ENCODE measurements at regions not wholly inside any gene's neighbourhood (a gene's known extent, or its start where the extent isn't known, plus 50 kb on each side); places are given as distances from the start of the nearest gene placed in this dataset.

- Histone ChIP-seq H4K8ac (ENCODE audit: low read depth in 2 of 2, low read length in 2 of 2) (no peak overlapping the region), H2AK5ac (ENCODE audit: low read depth, low read length) (no peak overlapping the region), H3K23ac (ENCODE audit: low read depth, low read length) (no peak overlapping the region), H3K4me1 (ENCODE audit: control insufficient read depth, insufficient read depth, low read length) (no peaks in the 10 kb centered on the region), H2BK5ac (ENCODE audit: low read depth, low read length, poor library complexity, severe bottlenecking) (no peak overlapping the region), H3K36me3 (ENCODE audit: control insufficient read depth, insufficient read depth, low read length) (no peaks in the 10 kb centered on the region), H3K9ac (ENCODE audit: low read depth, low read length) (no peak overlapping the region), H3K4ac (ENCODE audit: low read depth, low read length) (no peak overlapping the region), H3K56ac (ENCODE audit: extremely low read depth, insufficient read depth, low read length) (no peak overlapping the region), H3K9me1 (ENCODE audit: insufficient read depth, low read length) (no peaks in the 10 kb centered on the region), H3K79me1 (ENCODE audit: low read depth in 1 of 2, low read length in 2 of 2) (no peaks in the 10 kb centered on the region), H3K4me2 (ENCODE audit: low read depth, low read length) (no peak overlapping the region), H3K4me3 (ENCODE audit: insufficient read depth, low read depth, low read length) (no peak overlapping the region), H2BK120ac (ENCODE audit: low read depth, low read length) (no peak overlapping the region), H3K9me3 (ENCODE audit: control insufficient read depth, insufficient read depth, low read length) (no peaks in the 10 kb centered on the region), H3K18ac (ENCODE audit: low read depth, low read length) (no peak overlapping the region), H2AFZ (replicated peaks; ENCODE audit: low read length, poor library complexity) (no peak overlapping the region), H2AK9ac (replicated peaks; ENCODE audit: low read depth, low read length, poor library complexity) (no peak overlapping the region), H4K20me1 (ENCODE audit: insufficient read depth, low read length) (no peaks in the 10 kb centered on the region), H3K27me3 (ENCODE audit: control insufficient read depth, insufficient read depth, low read length) (no peaks in the 10 kb centered on the region), H2BK15ac (ENCODE audit: low read depth, low read length) (no peak overlapping the region), H3K27ac (ENCODE audit: insufficient read depth, low read length) (no peak overlapping the region), H3K14ac (replicated peaks; ENCODE audit: low read depth, low read length) (no peak overlapping the region), H2BK20ac (ENCODE audit: low read depth, low read length) (no peak overlapping the region), H4K91ac (ENCODE audit: insufficient read depth, low read depth, low read length) (no peak overlapping the region), H4K5ac (ENCODE audit: low read depth, low read length) (no peak overlapping the region)
- ChIA-PET POLR2A (ENCODE audit: unreplicated experiment) (no interaction called here), CTCF (no interaction called here)
- DNase-seq = no peak
- BruUV-seq (replicated peaks) = no TSS peak
- intact Hi-C loops (cut with micrococcal nuclease) (no loop called here), in situ Hi-C loops (cut with MboI; ENCODE audit: low sequenced_read_pairs) (no loop called here), dilution Hi-C loops (cut with HindIII; ENCODE audit: low sequenced_read_pairs, unreplicated experiment) (no loop called here)
- TF ChIP-seq RCOR1 (IDR thresholded peaks at IDR 0.05; ENCODE audit: insufficient replicate concordance, low read length) = no peak
- ATAC-seq (ENCODE audit: low read depth) = no peak
- WGBS, 2 experiments (ENCODE audit: extremely low coverage in 2 of 2, insufficient read length in 1 of 2) = no CpG with 5 or more reads among the region's 1 CpG
Observed at GRCh38 chr6:84897011-84897410, 132.6 kb upstream of the TBX18 start.

All from IMR-90 (cell line).